Lower leg skin (tissue), 3 donors: ENCODE measurements at regions not wholly inside any gene's neighbourhood (a gene's known extent, or its start where the extent isn't known, plus 50 kb on each side); places are given as distances from the start of the nearest gene placed in this dataset.

Experiments
- POLR2A ChIP-seq, 2 donors: fragments of 450-650 bp; IDR thresholded peaks; one replicate each; pipeline ENCODE4 v1.6.1; 2016 to 2017; ENCODE audit warnings: antibody characterized with exemption in 2 of 2, mild to moderate bottlenecking in 1 of 2, moderate library complexity in 1 of 2
- TF ChIP-seq, protein P1 (sequence below), 3 donors: fragments of 450-650 bp; IDR thresholded peaks; one replicate each; pipeline ENCODE4 v1.5.1; 2016; ENCODE audit warnings: antibody characterized with exemption in 3 of 3, mild to moderate bottlenecking in 3 of 3, moderate library complexity in 2 of 3

DNA sequence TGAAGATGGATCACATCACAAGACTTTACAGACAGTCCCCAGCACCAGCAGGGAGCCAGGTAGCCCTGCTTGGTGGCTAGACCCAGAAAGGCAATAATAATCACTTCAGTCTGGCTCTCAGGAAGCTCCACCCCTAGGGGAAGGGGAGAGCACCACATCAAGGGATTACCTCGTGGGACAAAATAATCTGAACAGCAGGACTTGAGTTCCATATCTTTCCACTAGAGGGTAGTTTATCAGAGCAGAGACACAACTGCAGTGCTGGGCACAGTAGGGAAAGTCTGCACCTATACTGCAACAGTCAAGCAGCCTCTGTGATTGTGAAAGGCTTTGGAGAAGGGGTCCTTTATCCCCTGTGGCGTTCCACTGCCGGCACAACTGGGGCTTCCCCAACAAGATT is 547.0 kb upstream of the POU3F4 start:
- TF ChIP-seq, protein P1, sequence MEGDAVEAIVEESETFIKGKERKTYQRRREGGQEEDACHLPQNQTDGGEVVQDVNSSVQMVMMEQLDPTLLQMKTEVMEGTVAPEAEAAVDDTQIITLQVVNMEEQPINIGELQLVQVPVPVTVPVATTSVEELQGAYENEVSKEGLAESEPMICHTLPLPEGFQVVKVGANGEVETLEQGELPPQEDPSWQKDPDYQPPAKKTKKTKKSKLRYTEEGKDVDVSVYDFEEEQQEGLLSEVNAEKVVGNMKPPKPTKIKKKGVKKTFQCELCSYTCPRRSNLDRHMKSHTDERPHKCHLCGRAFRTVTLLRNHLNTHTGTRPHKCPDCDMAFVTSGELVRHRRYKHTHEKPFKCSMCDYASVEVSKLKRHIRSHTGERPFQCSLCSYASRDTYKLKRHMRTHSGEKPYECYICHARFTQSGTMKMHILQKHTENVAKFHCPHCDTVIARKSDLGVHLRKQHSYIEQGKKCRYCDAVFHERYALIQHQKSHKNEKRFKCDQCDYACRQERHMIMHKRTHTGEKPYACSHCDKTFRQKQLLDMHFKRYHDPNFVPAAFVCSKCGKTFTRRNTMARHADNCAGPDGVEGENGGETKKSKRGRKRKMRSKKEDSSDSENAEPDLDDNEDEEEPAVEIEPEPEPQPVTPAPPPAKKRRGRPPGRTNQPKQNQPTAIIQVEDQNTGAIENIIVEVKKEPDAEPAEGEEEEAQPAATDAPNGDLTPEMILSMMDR (IDR thresholded peaks at IDR 0.05), result no peak
- no peak for TF ChIP-seq POLR2A (IDR thresholded peaks at IDR 0.05)
